Esophagus squamous epithelium (tissue), 5 donors: ENCODE measurements at regions not wholly inside any gene's neighbourhood (a gene's known extent, or its start where the extent isn't known, plus 50 kb on each side); places are given as distances from the start of the nearest gene placed in this dataset.
"Not testable (repeated sequence)": the region's sequence is repeated elsewhere in the genome, so short reads cannot be mapped to it uniquely, and the experiment has no call there.

ENCODE experiments used
- DNase-seq: peaks from one replicate; lab custom pipeline; 2025; lab: John Stamatoyannopoulos, UW
- H3K27ac ChIP-seq, 4 donors: fragments of 200-600 bp; sonication (generic); one replicate each; pipeline ENCODE4 v1.5.1; 2016 to 2019; ENCODE audit warnings: mild to moderate bottlenecking in 1 of 4
- H3K27me3 ChIP-seq, 4 donors: fragments of 200-600 bp; sonication (generic); 1 replicate in 3 of 4; 2 replicates in 1 of 4; pipeline versions ENCODE4 v1.5.1 to v1.6.0; 2017 to 2021; ENCODE audit warnings: antibody characterized with exemption in 1 of 4
- H3K36me3 ChIP-seq, 3 donors: fragments of 200-600 bp; sonication (generic); one replicate each; pipeline ENCODE4 v1.5.1; 2016 to 2019
- H3K4me1 ChIP-seq, 3 donors: fragments of 200-600 bp; sonication (generic); one replicate each; pipeline ENCODE4 v1.5.1; 2017 to 2019
- H3K4me3 ChIP-seq, 4 donors: fragments of 200-600 bp; sonication (generic); 1 replicate in 3 of 4; 2 replicates in 1 of 4; pipeline ENCODE4 v1.5.1; 2016 to 2019; ENCODE audit warnings: mild to moderate bottlenecking in 2 of 4, moderate library complexity in 1 of 4
- H3K9me3 ChIP-seq, 3 donors: fragments of 200-600 bp; sonication (generic); one replicate each; pipeline ENCODE4 v1.5.1; 2016 to 2019
- POLR2A ChIP-seq, 4 donors: fragments of 450-650 bp; IDR thresholded peaks; one replicate each; pipeline ENCODE4 v1.6.1; 2017; ENCODE audit warnings: antibody characterized with exemption in 4 of 4, mild to moderate bottlenecking in 4 of 4, moderate library complexity in 3 of 4
- WGBS, 2 donors: methylation state at CpG; one replicate each; pipeline ENCODE4 v1.1.5; 2018; 5-methylcytosine and 5-hydroxymethylcytosine counted together
- intact Hi-C: fragments of 100-400 bp; cut with DNase I; formaldehyde crosslinking; loops from one replicate; pipeline ENCODE4 v1.15.0; 2022
- TF ChIP-seq, protein P1 (sequence below), 6 experiments: fragments of 450-650 bp in 4 of 6; fragments of 200-600 bp in 2 of 6; sonication (generic) in 2 of 6; IDR thresholded peaks; one replicate each; pipeline ENCODE4 v1.5.1; 2016 to 2019; ENCODE audit warnings: antibody characterized with exemption in 6 of 6, mild to moderate bottlenecking in 4 of 6, moderate library complexity in 4 of 6
- donor health status: DM: yes; HTN: yes; CAD: no.

GRCh38 chr16:31780342-31780741 is 93.3 kb upstream of the ZNF267 start:
- Histone ChIP-seq H3K4me1 (no peaks in the 10 kb centered on the region), H3K27me3 (no peaks in the 10 kb centered on the region), H3K27ac (no peak overlapping the region), H3K9me3 (peaks cover 0 to 76% (median 54%) of the 10 kb centered on the region in 3 donors), H3K4me3 (no peak overlapping the region), H3K36me3 (no peaks in the 10 kb centered on the region)
- intact Hi-C loops, result no loop called here
- WGBS, 2 donors, result 89 to 100% methylated on average over 1 of the region's 1 CpG
- DNase-seq, result no peak
- TF ChIP-seq, protein P1, sequence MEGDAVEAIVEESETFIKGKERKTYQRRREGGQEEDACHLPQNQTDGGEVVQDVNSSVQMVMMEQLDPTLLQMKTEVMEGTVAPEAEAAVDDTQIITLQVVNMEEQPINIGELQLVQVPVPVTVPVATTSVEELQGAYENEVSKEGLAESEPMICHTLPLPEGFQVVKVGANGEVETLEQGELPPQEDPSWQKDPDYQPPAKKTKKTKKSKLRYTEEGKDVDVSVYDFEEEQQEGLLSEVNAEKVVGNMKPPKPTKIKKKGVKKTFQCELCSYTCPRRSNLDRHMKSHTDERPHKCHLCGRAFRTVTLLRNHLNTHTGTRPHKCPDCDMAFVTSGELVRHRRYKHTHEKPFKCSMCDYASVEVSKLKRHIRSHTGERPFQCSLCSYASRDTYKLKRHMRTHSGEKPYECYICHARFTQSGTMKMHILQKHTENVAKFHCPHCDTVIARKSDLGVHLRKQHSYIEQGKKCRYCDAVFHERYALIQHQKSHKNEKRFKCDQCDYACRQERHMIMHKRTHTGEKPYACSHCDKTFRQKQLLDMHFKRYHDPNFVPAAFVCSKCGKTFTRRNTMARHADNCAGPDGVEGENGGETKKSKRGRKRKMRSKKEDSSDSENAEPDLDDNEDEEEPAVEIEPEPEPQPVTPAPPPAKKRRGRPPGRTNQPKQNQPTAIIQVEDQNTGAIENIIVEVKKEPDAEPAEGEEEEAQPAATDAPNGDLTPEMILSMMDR (IDR thresholded peaks at IDR 0.05), result no peak
- TF ChIP-seq POLR2A (IDR thresholded peaks at IDR 0.05), result no peak

- H3K27me3 ChIP-seq, result no peaks in the 10 kb centered on the region
- intact Hi-C loops, result no loop called here
- 45 to 61% methylated on average over 2 of the region's 2 CpGs for WGBS, 2 donors
- no peak for DNase-seq
- H3K4me1 ChIP-seq, result no peaks in the 10 kb centered on the region
- H3K4me3 ChIP-seq, result no peak overlapping the region
- H3K9me3 ChIP-seq, result peaks cover 5 to 42% (median 24%) of the 10 kb centered on the region in 3 donors
- no peak overlapping the region for H3K27ac ChIP-seq
- H3K36me3 ChIP-seq, result no peaks in the 10 kb centered on the region
- TF ChIP-seq, protein P1 (IDR thresholded peaks at IDR 0.05), result no peak
- TF ChIP-seq POLR2A (IDR thresholded peaks at IDR 0.05), result no peak
Observed at GRCh38 chr16:31785126-31785525, 88.5 kb upstream of the ZNF267 start.

GRCh38 chr16:31807086-31807485 is 66.5 kb upstream of the ZNF267 start:
- no peak for TF ChIP-seq POLR2A (IDR thresholded peaks at IDR 0.05)
- TF ChIP-seq, protein P1 (IDR thresholded peaks at IDR 0.05), result no peak
- Histone ChIP-seq H3K4me3 (no peak overlapping the region), H3K27me3 (no peaks in the 10 kb centered on the region), H3K27ac (no peak overlapping the region), H3K36me3 (no peaks in the 10 kb centered on the region), H3K4me1 (no peaks in the 10 kb centered on the region), H3K9me3 (peaks cover 0 to 7% (median 0%) of the 10 kb centered on the region in 3 donors)
- 81 to 83% methylated on average over 3 of the region's 3 CpGs for WGBS, 2 donors
- intact Hi-C loops, result no loop called here
- DNase-seq, result no peak

DNA sequence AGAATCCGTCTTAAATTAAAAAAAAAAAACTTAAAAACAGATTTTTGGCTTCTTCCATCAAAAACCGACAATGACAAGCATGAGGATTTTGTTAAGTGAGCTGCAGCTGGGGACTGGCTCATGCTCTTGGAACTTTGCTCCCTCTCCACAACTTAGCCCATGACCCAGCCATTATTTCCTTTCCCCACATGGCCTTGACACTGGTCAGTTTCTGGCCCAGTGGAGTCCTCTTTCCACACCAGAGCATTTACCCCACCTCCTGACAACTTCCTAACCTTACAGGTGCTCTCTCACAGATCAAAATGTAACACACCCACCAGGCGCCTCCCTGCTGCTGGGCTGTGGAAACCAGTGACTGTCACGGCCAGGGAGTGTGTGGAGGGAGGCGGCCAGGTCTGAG is 62.7 kb upstream of the ZNF267 start:
- no peak for DNase-seq
- Histone ChIP-seq H3K27ac (no peak overlapping the region), H3K27me3 (no peaks in the 10 kb centered on the region), H3K36me3 (no peaks in the 10 kb centered on the region), H3K9me3 (no peaks in the 10 kb centered on the region), H3K4me3 (no peak overlapping the region), H3K4me1 (no peaks in the 10 kb centered on the region)
- intact Hi-C loops, result no loop called here
- TF ChIP-seq, protein P1 (IDR thresholded peaks at IDR 0.05), result no peak
- TF ChIP-seq POLR2A (IDR thresholded peaks at IDR 0.05), result no peak
- 63 to 67% methylated on average over 5 of the region's 5 CpGs for WGBS, 2 donors

DNA sequence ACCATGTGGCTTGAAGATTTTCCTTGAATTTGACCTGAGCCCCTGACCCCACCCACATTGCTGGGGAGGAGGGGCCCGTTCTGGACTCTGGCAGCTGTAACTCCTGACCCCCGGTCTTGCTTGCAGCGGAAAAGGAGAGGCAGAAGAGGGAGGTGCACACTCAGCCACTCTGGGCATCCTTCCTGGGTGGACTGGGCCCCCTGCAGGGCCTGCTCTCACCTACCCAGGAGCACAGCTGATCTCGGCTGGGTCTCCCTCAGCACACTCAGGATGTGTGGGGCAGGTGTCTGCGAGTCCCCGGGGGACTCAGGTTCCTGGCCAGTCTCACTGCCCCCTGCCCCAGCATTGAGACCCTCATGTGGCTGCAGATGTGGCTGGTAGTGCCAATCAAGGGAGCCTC is 57.5 kb upstream of the ZNF267 start:
- H3K4me3 ChIP-seq, intact Hi-C loops: not testable (repeated sequence)
- WGBS, 2 donors, result no CpG with 5 or more reads among the region's 6 CpGs

GRCh38 chr16:31819386-31819785 is 54.2 kb upstream of the ZNF267 start:
- intact Hi-C loops, result no loop called here
- Histone ChIP-seq H3K36me3 (no peaks in the 10 kb centered on the region), H3K27ac (no peak overlapping the region), H3K9me3 (peaks cover 0 to 21% (median 11%) of the 10 kb centered on the region in 3 donors), H3K27me3 (peaks cover 0 to 37% (median 1%) of the 10 kb centered on the region in 4 donors), H3K4me1 (no peaks in the 10 kb centered on the region), H3K4me3 (no peak overlapping the region)
- TF ChIP-seq, protein P1 (IDR thresholded peaks at IDR 0.05), result no peak
- no peak for TF ChIP-seq POLR2A (IDR thresholded peaks at IDR 0.05)
- no peak for DNase-seq
- no CpG with 5 or more reads among the region's 38 CpGs for WGBS, 2 donors

More for the DNA sequence above, 57.5 kb upstream of the ZNF267 start:
- DNase-seq, H3K36me3 ChIP-seq, H3K4me1 ChIP-seq, H3K27ac ChIP-seq: not testable (repeated sequence)
- Histone ChIP-seq H3K9me3 (peaks cover 0 to 21% (median 11%) of the 10 kb centered on the region in 3 donors), H3K27me3 (peaks cover 0 to 32% (median 1%) of the 10 kb centered on the region in 4 donors)
